Trophoblast cell (in vitro differentiated cells and primary cell): ENCODE measurements at regions not wholly inside any gene's neighbourhood (a gene's known extent, or its start where the extent isn't known, plus 50 kb on each side); places are given as distances from the start of the nearest gene placed in this dataset.

Experiments used
- DNase-seq, 2 donors: peaks; one replicate each; pipeline ENCODE4 v3.0.0-alpha.2; 2016
- H2AFZ ChIP-seq: 2 replicates; pipeline ENCODE4 v1.6.1; 2013; ENCODE audit warnings: low read length, moderate library complexity, mild to moderate bottlenecking; ENCODE audit not compliant: insufficient read depth, poor library complexity
- H2AK5ac ChIP-seq: 2 replicates; pipeline ENCODE4 v1.6.1; 2013; ENCODE audit warnings: mild to moderate bottlenecking, low read length
- H2BK120ac ChIP-seq: 2 replicates; pipeline ENCODE4 v1.6.1; 2013; ENCODE audit warnings: low read length, mild to moderate bottlenecking, moderate library complexity; ENCODE audit not compliant: insufficient read depth, poor library complexity
- H2BK12ac ChIP-seq: 2 replicates; pipeline ENCODE4 v1.6.1; 2013; ENCODE audit warnings: mild to moderate bottlenecking, low read length, moderate library complexity
- H2BK5ac ChIP-seq: 2 replicates; pipeline ENCODE4 v1.6.1; 2013; ENCODE audit warnings: low read length, low read depth, moderate library complexity, mild to moderate bottlenecking; ENCODE audit not compliant: poor library complexity
- H3K14ac ChIP-seq: 2 replicates; pipeline ENCODE4 v1.6.1; 2013; ENCODE audit warnings: mild to moderate bottlenecking, low read length
- H3K18ac ChIP-seq: 2 replicates; pipeline ENCODE4 v1.6.1; 2013; ENCODE audit warnings: mild to moderate bottlenecking, low read length
- H3K23ac ChIP-seq: 2 replicates; pipeline ENCODE4 v1.6.1; 2013; ENCODE audit warnings: low read length
- H3K27ac ChIP-seq: 2 replicates; pipeline ENCODE4 v1.5.1; 2013; ENCODE audit warnings: low read depth, mild to moderate bottlenecking, inconsistent platforms, low read length, moderate library complexity
- H3K27me3 ChIP-seq: 2 replicates; pipeline ENCODE4 v1.6.1; 2013; ENCODE audit warnings: inconsistent platforms, mild to moderate bottlenecking, low read length, moderate library complexity; ENCODE audit not compliant: insufficient read depth
- H3K36me3 ChIP-seq, 2 experiments: 1 replicate in 1 of 2; 2 replicates in 1 of 2; pipeline ENCODE4 v1.6.1; 2013; ENCODE audit warnings: low read length in 2 of 2, mild to moderate bottlenecking in 2 of 2, moderate library complexity in 1 of 2; ENCODE audit not compliant: insufficient read depth in 2 of 2, control insufficient read depth in 1 of 2
- H3K4ac ChIP-seq: 2 replicates; pipeline ENCODE4 v1.6.1; 2013; ENCODE audit warnings: low read depth, mild to moderate bottlenecking, low read length, moderate library complexity
- H3K4me1 ChIP-seq, 2 experiments: 1 replicate in 1 of 2; 2 replicates in 1 of 2; pipeline ENCODE4 v1.6.1; 2013; ENCODE audit warnings: low read length in 2 of 2, mild to moderate bottlenecking in 2 of 2, moderate library complexity in 1 of 2; ENCODE audit not compliant: insufficient read depth in 2 of 2, control insufficient read depth in 1 of 2
- H3K4me2 ChIP-seq: 2 replicates; pipeline ENCODE4 v1.6.1; 2013; ENCODE audit warnings: inconsistent platforms, mild to moderate bottlenecking, low read length, moderate library complexity
- H3K4me3 ChIP-seq: 2 replicates; pipeline ENCODE4 v1.5.1; 2013; ENCODE audit warnings: mild to moderate bottlenecking, low read depth, low read length, inconsistent platforms
- H3K79me1 ChIP-seq: one replicate; pipeline ENCODE4 v1.6.1; 2013; ENCODE audit warnings: low read length
- H3K79me2 ChIP-seq: 2 replicates; pipeline ENCODE4 v1.6.1; 2013; ENCODE audit warnings: low read length, mild to moderate bottlenecking; ENCODE audit not compliant: control insufficient read depth, insufficient read depth, poor library complexity
- H3K9ac ChIP-seq: 2 replicates; pipeline ENCODE4 v1.6.1; 2013; ENCODE audit warnings: mild to moderate bottlenecking, low read length
- H3K9me3 ChIP-seq: 2 replicates; pipeline ENCODE4 v1.6.1; 2013; ENCODE audit warnings: low read depth, mild to moderate bottlenecking, control low read depth, inconsistent platforms, low read length; ENCODE audit not compliant: insufficient read depth
- H4K12ac ChIP-seq: 2 replicates; pipeline ENCODE4 v1.6.1; 2013; ENCODE audit warnings: low read depth, mild to moderate bottlenecking, low read length, moderate library complexity
- H4K8ac ChIP-seq: 2 replicates; pipeline ENCODE4 v1.6.1; 2013; ENCODE audit warnings: low read depth, mild to moderate bottlenecking, low read length, moderate library complexity
- H4K91ac ChIP-seq: one replicate; pipeline ENCODE4 v1.6.1; 2013; ENCODE audit warnings: low read depth, mild to moderate bottlenecking, low read length, moderate library complexity
- WGBS: extraction: QIAGEN DNeasy Blood & Tissue Kit; methylation state at CpG from one replicate; pipeline ENCODE4 v1.1.7; 2013; ENCODE audit warnings: missing lambda C conversion rate; ENCODE audit not compliant: insufficient read length, insufficient coverage; ENCODE audit errors: extremely low coverage; 5-methylcytosine and 5-hydroxymethylcytosine counted together

DNA sequence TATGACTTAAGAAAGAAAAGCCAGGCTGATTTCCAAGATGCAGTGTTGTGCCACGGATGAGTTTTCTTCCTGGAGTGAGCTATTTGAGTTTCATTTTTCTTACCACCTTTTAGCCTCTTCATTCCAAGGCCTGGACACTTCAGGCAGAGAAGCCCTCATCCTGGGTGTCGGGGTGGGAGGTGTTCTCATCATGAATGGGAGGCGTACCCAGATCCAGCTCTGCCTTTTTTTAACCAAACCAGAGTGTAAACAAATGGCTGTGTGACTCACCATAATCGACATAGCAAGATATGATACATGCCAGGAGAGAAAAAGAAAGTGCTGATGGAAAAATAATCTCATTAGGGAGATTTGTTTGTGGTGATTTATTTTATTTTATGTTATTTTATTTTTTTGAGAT lies 79.9 kb downstream of the ARF6 start:
- no CpG with 5 or more reads among the region's 4 CpGs for WGBS

GRCh38 chr14:49975276-49975675 lies 82.4 kb downstream of the ARF6 start:
- H3K4me3 ChIP-seq: no peak overlapping the region
- no peak overlapping the region for H2BK12ac ChIP-seq
- H3K9me3 ChIP-seq: no peaks in the 10 kb centered on the region
- H3K18ac ChIP-seq: no peak overlapping the region
- no peak overlapping the region for H2AK5ac ChIP-seq
- H3K27ac ChIP-seq: no peak overlapping the region
- H4K8ac ChIP-seq: no peak overlapping the region
- H3K79me2 ChIP-seq: no peaks in the 10 kb centered on the region
- no peak overlapping the region for H2BK120ac ChIP-seq
- H3K79me1 ChIP-seq: peaks cover 14% of the 10 kb centered on the region
- H3K4ac ChIP-seq: no peak overlapping the region
- no peak overlapping the region for H2AFZ ChIP-seq
- peak; percentile 48 to 81 for DNase-seq
- H4K12ac ChIP-seq: no peak overlapping the region
- H3K14ac ChIP-seq: no peak overlapping the region
- H3K9ac ChIP-seq: no peak overlapping the region
- H3K4me2 ChIP-seq: no peak overlapping the region
- H3K36me3 ChIP-seq: no peaks in the 10 kb centered on the region
- H4K91ac ChIP-seq: no peak overlapping the region
- no peak overlapping the region for H2BK5ac ChIP-seq
- peaks cover 16 to 18% of the 10 kb centered on the region in 2 experiments for H3K4me1 ChIP-seq
- WGBS: no CpG with 5 or more reads among the region's 2 CpGs
- H3K23ac ChIP-seq: no peak overlapping the region
- no peaks in the 10 kb centered on the region for H3K27me3 ChIP-seq

More for the DNA sequence above, 79.9 kb downstream of the ARF6 start:
- Histone ChIP-seq H4K91ac (peak overlapping the region; percentile 20), H3K4ac (no peak overlapping the region), H3K14ac (no peak overlapping the region), H3K9me3 (no peaks in the 10 kb centered on the region), H3K36me3 (no peaks in the 10 kb centered on the region), H3K79me2 (no peaks in the 10 kb centered on the region), H4K8ac (no peak overlapping the region), H3K23ac (no peak overlapping the region), H3K79me1 (peaks cover 16% of the 10 kb centered on the region), H2AK5ac (no peak overlapping the region), H2BK5ac (peak overlapping the region; percentile 4), H3K27me3 (no peaks in the 10 kb centered on the region), H3K4me3 (no peak overlapping the region), H3K4me1 (peaks cover 12 to 13% of the 10 kb centered on the region in 2 experiments), H2BK12ac (no peak overlapping the region), H3K4me2 (no peak overlapping the region), H4K12ac (no peak overlapping the region), H3K27ac (peak overlapping the region; percentile 64), H2BK120ac (no peak overlapping the region), H3K18ac (no peak overlapping the region), H3K9ac (no peak overlapping the region), H2AFZ (no peak overlapping the region)
- DNase-seq: peak; percentile 74 to 88

GRCh38 chr14:49975799-49976198 lies 82.9 kb downstream of the ARF6 start:
- Histone ChIP-seq H4K12ac (no peak overlapping the region), H3K27me3 (no peaks in the 10 kb centered on the region), H3K14ac (no peak overlapping the region), H3K4ac (no peak overlapping the region), H4K8ac (no peak overlapping the region), H2BK12ac (peak overlapping the region; percentile 83), H2AFZ (no peak overlapping the region), H3K23ac (no peak overlapping the region), H3K79me2 (no peaks in the 10 kb centered on the region), H4K91ac (peak overlapping the region; percentile 8), H2AK5ac (no peak overlapping the region), H3K36me3 (no peaks in the 10 kb centered on the region), H3K18ac (no peak overlapping the region), H2BK5ac (no peak overlapping the region), H3K4me1 (peaks cover 15 to 18% of the 10 kb centered on the region in 2 experiments), H3K9me3 (no peaks in the 10 kb centered on the region), H2BK120ac (no peak overlapping the region), H3K79me1 (peaks cover 11% of the 10 kb centered on the region), H3K9ac (no peak overlapping the region), H3K4me3 (no peak overlapping the region), H3K4me2 (no peak overlapping the region), H3K27ac (peak overlapping the region; percentile 14)
- DNase-seq: no peak
- WGBS: no CpG with 5 or more reads among the region's 3 CpGs

GRCh38 chr14:49977126-49977841 lies 84.4 kb downstream of the ARF6 start:
- H4K8ac ChIP-seq: no peak overlapping the region
- H2AK5ac ChIP-seq: no peak overlapping the region
- peak overlapping the region; percentile 21 for H2BK12ac ChIP-seq
- H3K23ac ChIP-seq: no peak overlapping the region
- no peaks in the 10 kb centered on the region for H3K9me3 ChIP-seq
- no peak overlapping the region for H4K12ac ChIP-seq
- no peaks in the 10 kb centered on the region for H3K79me2 ChIP-seq
- no peaks in the 10 kb centered on the region for H3K27me3 ChIP-seq
- H4K91ac ChIP-seq: no peak overlapping the region
- H3K18ac ChIP-seq: no peak overlapping the region
- peaks cover 11% of the 10 kb centered on the region in 2 experiments for H3K4me1 ChIP-seq
- no peak overlapping the region for H3K14ac ChIP-seq
- H3K4ac ChIP-seq: no peak overlapping the region
- no peak overlapping the region for H3K9ac ChIP-seq
- H3K27ac ChIP-seq: no peak overlapping the region
- no peak for DNase-seq
- H2AFZ ChIP-seq: no peak overlapping the region
- no peaks in the 10 kb centered on the region for H3K36me3 ChIP-seq
- peaks cover 5% of the 10 kb centered on the region for H3K79me1 ChIP-seq
- no CpG with 5 or more reads among the region's 5 CpGs for whole genome bisulfite sequencing
- peak overlapping the region; percentile 28 for H2BK120ac ChIP-seq
- H3K4me2 ChIP-seq: no peak overlapping the region
- no peak overlapping the region for H3K4me3 ChIP-seq
- H2BK5ac ChIP-seq: no peak overlapping the region
